Heart right ventricle (tissue), 16 donors: ENCODE measurements at regions not wholly inside any gene's neighbourhood (a gene's known extent, or its start where the extent isn't known, plus 50 kb on each side); places are given as distances from the start of the nearest gene placed in this dataset.
"Not testable (repeated sequence)": the region's sequence is repeated elsewhere in the genome, so short reads cannot be mapped to it uniquely, and the experiment has no call there.

Experiments
- ATAC-seq, 8 donors: fragments of 200-7000 bp; cut with Tn5 transposase; one replicate each; pipeline ENCODE4 v1.9.1; 2020; ENCODE audit warnings: mild to moderate bottlenecking in 8 of 8, moderate library complexity in 8 of 8, moderate number of reproducible peaks in 1 of 8
- DNase-seq, 2 donors: peaks; one replicate each; pipeline ENCODE4 v3.0.0-alpha.2; 2020
- H3K27ac ChIP-seq, 10 donors: fragments of 200-600 bp; sonication (generic) in 2 of 10; one replicate each; pipeline versions ENCODE4 v1.5.0 to v1.8.0; 2020 to 2022; ENCODE audit warnings: mild to moderate bottlenecking in 3 of 10
- H3K27me3 ChIP-seq, 7 donors: fragments of 200-600 bp; one replicate each; pipeline ENCODE4 v1.8.0; 2021 to 2022; ENCODE audit warnings: mild to moderate bottlenecking in 2 of 7
- H3K36me3 ChIP-seq, 9 donors: fragments of 200-600 bp; sonication (generic) in 1 of 9; one replicate each; pipeline versions ENCODE4 v1.5.0 to v1.8.0; 2020 to 2022; ENCODE audit warnings: mild to moderate bottlenecking in 2 of 9
- H3K4me1 ChIP-seq, 9 donors: fragments of 200-600 bp; sonication (generic) in 1 of 9; one replicate each; pipeline versions ENCODE4 v1.5.0 to v1.8.0; 2020 to 2022; ENCODE audit warnings: mild to moderate bottlenecking in 4 of 9
- H3K4me3 ChIP-seq, 10 donors: fragments of 200-600 bp; sonication (generic) in 2 of 10; one replicate each; pipeline versions ENCODE4 v1.5.0 to v1.8.0; 2020 to 2022; ENCODE audit warnings: mild to moderate bottlenecking in 7 of 10, moderate library complexity in 2 of 10
- H3K9me3 ChIP-seq, 11 donors: fragments of 200-600 bp in 10 of 11; sonication (generic) in 2 of 11; one replicate each; pipeline versions ENCODE4 v1.5.0 to v1.8.0; 2013 to 2022; ENCODE audit warnings: mild to moderate bottlenecking in 2 of 11, control low read depth in 1 of 11, moderate library complexity in 1 of 11
- CTCF ChIP-seq, 9 donors: fragments of 200-600 bp; sonication (generic) in 2 of 9; IDR thresholded peaks; one replicate each; pipeline versions ENCODE4 v1.5.0 to v1.8.0; 2021 to 2022; ENCODE audit warnings: antibody characterized with exemption in 9 of 9, mild to moderate bottlenecking in 5 of 9, moderate library complexity in 1 of 9
- whole genome bisulfite sequencing, 2 donors: extraction: QIAGEN DNeasy Blood & Tissue Kit; methylation state at CpG; one replicate each; pipeline ENCODE4 v1.1.7; 2013; ENCODE audit warnings: inconsistent platforms in 1 of 2; 5-methylcytosine and 5-hydroxymethylcytosine counted together
- intact Hi-C, 10 donors: fragments of 100-400 bp; cut with DNase I; formaldehyde crosslinking; loops; one replicate each; pipeline versions ENCODE4 v1.11.1 to v1.14.2; 2022
- donor health status: Arrhythmogenic right ventricular cardiomyopathy.
- donor health status: ischemic (EF 13 %, LVEDD 7.1; RV severe dilation, severe dysfunction).
- donor health status: healthy with polysubstance abuse.
- donor health status: DM: no; HTN: yes; CAD: no.
- donor health status: DM: no; HTN: no; CAD: no.
- donor health status: ischemic (EF 25% LVEDD 6.9; RV normal size, moderate dysfunction).
- donor health status: ischemic (EF 25% LVEDD 5.7; RV mildly dilated, moderate dysfunction).
- donor health status: healthy.
- donor health status: DM: yes; HTN: yes; CAD: no.
- donor health status: Ischemic cardiomyopathy.
- donor health status: ischemic (EF 35%, LVEDD 5.7; RV mildly dilated, moderate dysfunction).
- donor health status: nonischemic (EF 11% LVEDD 7.7; RV severe dilation, severe dysfunction).
- donor health status: DM: yes; HTN: yes; CAD: no.
- donor health status: PGD.
- donor health status: ischemic (EF 29% LVEDD 5.4; RV normal size, mild dysfunction).
- donor health status: nonischemic (EF 23%, LVEDD 6.1; RV moderate dilation, normal function).

- no peaks in the 10 kb centered on the region for H3K36me3 ChIP-seq
- H3K4me1 ChIP-seq: no peaks in the 10 kb centered on the region
- 92 to 98% methylated on average over 1 of the region's 1 CpG for WGBS, 2 donors
- no peak overlapping the region for H3K4me3 ChIP-seq
- DNase-seq (no peak), ATAC-seq (no peak)
- no peaks in the 10 kb centered on the region for H3K9me3 ChIP-seq
- no peak for TF ChIP-seq CTCF (IDR thresholded peaks at IDR 0.05)
- no peaks in the 10 kb centered on the region for H3K27me3 ChIP-seq
- intact Hi-C loops: no loop called here
- H3K27ac ChIP-seq: no peak overlapping the region
Observed at GRCh38 chr5:164317676-164318075, 812.3 kb downstream of the MAT2B start.

- H3K27ac ChIP-seq: no peak overlapping the region
- H3K4me1 ChIP-seq: no peaks in the 10 kb centered on the region
- 59 to 63% methylated on average over 3 of the region's 3 CpGs for WGBS, 2 donors
- H3K9me3 ChIP-seq: no peaks in the 10 kb centered on the region
- no peak overlapping the region for H3K4me3 ChIP-seq
- no peaks in the 10 kb centered on the region for H3K27me3 ChIP-seq
- DNase-seq (no peak), ATAC-seq (no peak)
- no peak for TF ChIP-seq CTCF (IDR thresholded peaks at IDR 0.05)
- H3K36me3 ChIP-seq: no peaks in the 10 kb centered on the region
- intact Hi-C loops: no loop called here
Observed at GRCh38 chr5:164319161-164319560, 813.7 kb downstream of the MAT2B start.

GRCh38 chr5:164324239-164324638 lies 818.8 kb downstream of the MAT2B start:
- no peak for TF ChIP-seq CTCF (IDR thresholded peaks at IDR 0.05)
- H3K9me3 ChIP-seq: peaks cover 0 to 32% (median 6%) of the 10 kb centered on the region in 11 donors
- H3K27ac ChIP-seq: no peak overlapping the region
- ATAC-seq (no peak), DNase-seq (no peak)
- intact Hi-C loops: no loop called here
- no peaks in the 10 kb centered on the region for H3K27me3 ChIP-seq
- H3K36me3 ChIP-seq: no peaks in the 10 kb centered on the region
- no peaks in the 10 kb centered on the region for H3K4me1 ChIP-seq
- H3K4me3 ChIP-seq: no peak overlapping the region
- 60 to 68% methylated on average over 2 of the region's 2 CpGs for WGBS, 2 donors

GRCh38 chr5:164326219-164326618 lies 820.8 kb downstream of the MAT2B start:
- TF ChIP-seq CTCF (IDR thresholded peaks at IDR 0.05): no peak
- no peak for ATAC-seq
- Histone ChIP-seq H3K4me1 (no peaks in the 10 kb centered on the region), H3K27ac (no peak overlapping the region), H3K9me3 (peaks cover 0 to 32% (median 6%) of the 10 kb centered on the region in 11 donors), H3K27me3 (no peaks in the 10 kb centered on the region), H3K36me3 (no peaks in the 10 kb centered on the region), H3K4me3 (no peak overlapping the region)
- DNase-seq: no peak
- intact Hi-C loops: no loop called here

GRCh38 chr5:164327166-164327565 lies 821.7 kb downstream of the MAT2B start:
- DNase-seq, H3K4me3 ChIP-seq, H3K36me3 ChIP-seq, ATAC-seq, H3K27ac ChIP-seq, intact Hi-C loops, H3K4me1 ChIP-seq, H3K27me3 ChIP-seq: not testable (repeated sequence)
- WGBS, 2 donors: 69 to 92% methylated on average over 5 of the region's 5 CpGs
- H3K9me3 ChIP-seq: peaks cover 0 to 32% (median 6%) of the 10 kb centered on the region in 11 donors
